Suppressor macrophage (primary cell): ENCODE measurements at regions not wholly inside any gene's neighbourhood (a gene's known extent, or its start where the extent isn't known, plus 50 kb on each side); places are given as distances from the start of the nearest gene placed in this dataset.
"Not testable (repeated sequence)": the region's sequence is repeated elsewhere in the genome, so short reads cannot be mapped to it uniquely, and the experiment has no call there.

Experiments used
- DNase-seq, 4 experiments: peaks; one replicate each; pipeline ENCODE4 v3.0.0-alpha.2; 2020 to 2022

DNA sequence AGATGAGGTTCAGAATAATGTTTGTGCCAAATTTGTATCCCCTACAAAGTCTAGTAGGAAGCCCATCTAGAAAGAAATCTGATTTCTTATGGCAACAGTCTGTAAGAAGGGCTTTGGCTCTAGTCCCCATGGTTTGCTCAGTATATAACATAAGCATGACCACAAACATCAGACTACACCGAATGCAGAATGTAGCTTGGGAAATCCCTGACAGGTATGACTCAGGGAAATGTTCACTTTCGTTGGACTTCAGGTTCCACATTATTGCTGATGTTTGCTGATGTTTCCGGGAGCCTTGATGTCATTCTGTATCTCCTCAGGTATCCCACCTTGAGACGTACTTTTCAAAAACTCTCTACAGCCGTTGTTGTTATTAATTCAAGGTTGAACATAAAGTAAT is 304.4 kb upstream of the TGFBR2 start:
- DNase-seq = no peak

DNA sequence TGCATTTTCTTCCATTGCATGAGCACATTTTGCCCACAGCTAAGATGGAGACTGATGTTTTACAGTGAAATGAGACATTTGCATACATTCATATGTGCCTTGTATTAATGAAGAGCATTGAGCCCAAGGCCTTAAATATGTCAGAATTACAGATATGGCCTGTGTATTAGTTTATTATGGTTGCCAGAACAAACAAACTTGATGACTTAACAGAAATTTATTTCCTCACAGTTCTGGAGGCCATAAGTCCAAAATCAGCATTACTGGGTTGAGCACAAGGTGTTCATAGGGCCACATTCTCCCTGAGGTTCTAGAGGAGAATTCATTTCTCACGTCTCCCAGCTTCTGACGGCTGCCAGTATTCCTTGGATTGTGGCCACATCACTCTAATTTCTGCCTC is 302.6 kb upstream of the TGFBR2 start:
- DNase-seq = no peak

DNA sequence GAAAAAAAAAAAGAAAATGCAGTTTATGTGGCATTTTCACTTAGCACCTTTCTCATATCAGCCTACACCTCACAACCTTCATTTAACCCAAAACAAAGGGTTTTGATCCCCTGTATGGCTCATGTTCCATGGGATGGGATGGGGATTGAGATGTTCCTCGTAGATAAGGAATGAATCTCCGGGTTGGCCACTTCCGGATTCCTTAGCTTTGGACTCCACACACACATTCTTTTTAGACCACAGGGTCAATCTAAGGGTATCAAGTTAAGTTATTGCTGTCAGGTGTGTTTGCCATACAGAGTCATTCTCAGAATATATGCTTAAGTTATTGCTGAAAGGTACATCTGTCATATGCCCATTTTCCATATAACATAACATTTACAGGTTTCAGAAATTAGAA is 301.4 kb upstream of the TGFBR2 start:
- no peak for DNase-seq

DNA sequence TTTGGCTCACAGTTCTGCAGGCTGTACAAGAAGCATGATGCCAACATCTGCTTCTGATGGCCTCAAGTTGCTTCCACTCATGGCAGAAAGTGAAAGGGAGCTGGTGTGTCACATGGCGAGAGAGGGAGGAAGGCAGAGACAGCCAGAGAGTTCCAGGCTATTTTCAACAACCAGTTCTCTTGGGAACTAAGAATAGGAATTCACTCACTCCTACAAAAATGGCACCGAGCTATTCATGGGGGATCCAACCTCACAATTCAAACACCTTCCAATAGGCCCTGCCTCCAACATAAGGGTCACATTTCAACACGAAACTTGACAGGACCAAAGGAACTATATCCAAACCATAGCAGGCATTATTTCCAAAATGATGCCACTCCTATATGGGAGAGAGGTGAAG is 299.5 kb upstream of the TGFBR2 start:
- no peak for DNase-seq

DNA sequence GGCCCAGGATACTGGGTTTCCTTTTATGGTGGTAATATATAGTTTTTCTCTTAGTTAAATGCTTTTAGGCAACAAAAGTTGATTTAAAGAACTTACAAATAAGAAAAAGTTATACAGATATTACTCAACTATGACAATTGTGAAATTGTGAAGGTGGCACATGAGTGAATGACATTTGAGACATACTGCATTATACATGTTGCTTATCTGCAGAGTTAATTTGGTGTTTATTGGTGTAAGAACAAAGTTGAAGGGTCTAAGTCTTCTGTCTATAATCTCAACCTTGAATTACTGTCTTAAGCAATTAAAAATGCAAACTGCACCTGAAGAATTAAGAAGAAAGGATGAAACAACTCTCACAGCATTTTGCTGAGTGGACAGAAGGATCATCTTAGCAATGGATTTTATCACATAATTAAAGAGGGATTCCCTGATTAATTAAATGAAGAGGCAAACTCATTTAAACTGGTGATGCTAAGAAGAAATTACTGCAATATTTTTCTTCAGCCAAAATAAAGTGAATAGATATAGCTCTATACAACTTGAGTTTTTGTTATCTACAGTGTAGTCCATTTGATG is 298.9 kb upstream of the TGFBR2 start:
- peak in 2 of 4 experiments; percentile 37 to 39 for DNase-seq

DNA sequence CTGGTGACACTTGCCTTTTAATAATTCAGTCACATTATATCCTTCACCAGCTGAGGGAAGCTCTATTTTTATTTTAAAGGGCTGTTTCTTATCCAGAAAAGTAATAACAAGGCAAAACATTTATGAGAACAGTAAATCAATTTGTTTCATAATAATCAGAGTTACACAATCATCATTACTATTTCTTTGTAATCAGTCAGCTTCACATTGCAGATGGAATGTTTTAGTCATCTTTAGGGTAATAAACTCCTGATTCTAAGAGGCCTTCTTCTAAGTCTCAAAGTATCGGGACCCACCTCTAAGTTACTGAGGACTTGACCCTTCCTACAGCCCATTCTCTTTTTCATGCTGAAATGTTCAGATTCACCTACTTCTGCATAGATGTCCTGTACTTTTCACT is 298.3 kb upstream of the TGFBR2 start:
- peak in 2 of 4 experiments; percentile 27 to 32 for DNase-seq

DNA sequence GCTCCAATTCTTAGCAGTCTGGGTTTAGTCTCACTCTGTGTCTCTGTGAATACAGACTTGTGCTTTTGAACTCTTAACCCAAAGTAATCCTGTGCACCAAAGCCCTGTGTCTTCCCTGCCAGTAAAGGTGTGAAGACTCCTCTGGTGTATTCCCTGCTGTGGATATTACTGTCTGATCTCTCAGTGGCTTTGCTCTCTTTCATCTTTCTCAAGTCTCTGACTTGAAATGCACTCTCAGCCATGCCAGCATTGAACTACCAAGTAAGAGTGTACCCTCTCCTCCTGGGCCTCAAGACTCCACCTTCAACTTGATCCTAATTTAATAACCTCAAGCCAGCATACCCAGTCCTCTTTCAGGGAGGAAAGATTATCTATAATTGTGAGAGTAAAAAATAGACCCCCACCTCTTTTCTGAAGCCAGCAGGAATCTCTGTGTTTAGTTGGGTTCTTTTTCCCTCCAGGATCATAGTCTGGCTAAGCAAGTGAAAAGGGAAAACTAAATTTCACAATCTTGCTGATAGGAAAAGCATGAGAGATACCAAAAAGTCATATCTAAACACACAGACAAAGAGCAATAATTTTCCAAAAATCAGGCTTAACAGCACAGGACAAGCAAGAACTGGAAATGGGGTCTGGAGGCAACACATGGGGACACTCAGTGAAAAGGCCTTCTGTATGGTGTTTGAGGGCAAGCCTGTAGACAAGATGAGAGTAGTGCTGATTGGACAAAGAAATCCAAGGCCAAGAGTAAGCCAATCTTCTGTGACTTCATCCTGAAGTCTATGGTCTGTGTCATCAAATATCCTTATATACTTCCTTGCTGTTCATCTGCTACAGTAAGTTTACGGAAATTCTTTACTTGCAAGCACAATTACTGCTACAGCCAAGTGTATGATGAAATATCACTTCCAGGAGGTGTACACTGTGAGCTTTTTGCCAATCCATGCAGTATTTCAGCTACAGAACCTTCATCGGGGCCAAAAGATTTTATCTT is 296.1 kb upstream of the TGFBR2 start:
- no peak for DNase-seq

DNA sequence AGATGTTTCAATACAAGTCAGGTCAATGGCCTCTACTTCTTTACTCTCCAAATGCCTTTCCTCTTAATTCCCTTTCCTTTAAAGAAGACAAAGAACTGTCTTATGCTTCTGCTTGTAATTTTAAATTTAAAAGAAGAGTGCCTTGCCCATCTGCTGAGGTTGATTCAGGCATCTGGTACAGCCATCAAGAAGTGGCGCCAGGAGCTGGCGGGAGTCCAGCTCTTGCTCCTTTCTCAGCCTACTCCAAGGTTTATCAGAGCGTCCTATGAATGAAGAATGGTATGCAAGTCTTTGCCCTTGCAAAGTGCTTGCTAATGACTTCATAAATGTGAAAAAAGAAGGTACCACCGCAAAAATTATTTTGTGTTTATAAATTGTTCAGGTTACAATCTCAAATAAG is 294.6 kb upstream of the TGFBR2 start:
- no peak for DNase-seq

DNA sequence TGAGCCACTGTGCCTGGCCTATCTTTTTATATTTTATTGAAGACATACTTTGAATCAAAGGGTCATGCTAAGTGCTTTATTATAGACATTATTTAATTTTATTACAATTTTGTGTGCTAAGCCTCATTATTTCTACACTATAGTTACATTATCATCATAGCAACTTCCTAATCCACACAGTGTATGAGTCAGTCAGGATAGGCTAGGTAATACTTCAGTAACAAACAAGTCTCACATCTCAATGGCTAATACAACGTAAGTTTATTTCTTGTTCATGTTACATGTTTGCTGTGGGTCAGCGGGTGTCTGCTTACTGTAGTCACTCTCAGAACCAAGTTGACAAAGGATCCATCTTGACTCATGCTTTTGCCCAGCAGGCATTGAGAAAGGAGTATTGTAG is 292.6 kb upstream of the TGFBR2 start:
- no peak for DNase-seq

DNA sequence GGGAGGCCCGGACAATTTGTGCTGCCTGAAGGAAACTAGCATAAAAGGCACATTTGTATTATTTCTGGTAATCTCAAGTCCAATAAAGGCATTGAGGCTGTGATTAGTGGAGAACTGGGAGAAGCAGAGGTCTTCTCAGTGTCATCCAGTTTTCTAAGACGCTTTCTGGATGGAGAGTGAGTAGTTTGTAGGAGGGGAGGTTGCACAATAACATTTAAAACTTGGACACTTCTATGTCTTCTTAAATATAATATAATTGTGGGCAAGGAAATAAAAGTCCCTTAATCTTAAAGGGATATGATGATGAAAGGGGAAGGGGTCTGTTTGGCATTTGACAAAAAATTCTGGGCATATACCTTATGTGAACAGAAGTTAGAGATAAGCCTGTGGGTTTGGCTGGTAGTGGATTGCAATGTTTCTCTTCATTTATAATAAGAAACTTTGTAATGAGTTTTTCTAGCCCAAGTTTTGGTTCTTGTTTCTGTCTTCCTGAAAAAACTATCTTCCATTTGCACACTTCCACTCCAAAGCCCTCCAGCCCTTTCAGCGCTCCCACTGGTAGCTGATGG is 291.6 kb upstream of the TGFBR2 start:
- peak in 1 of 4 experiments; percentile 19 for DNase-seq

DNA sequence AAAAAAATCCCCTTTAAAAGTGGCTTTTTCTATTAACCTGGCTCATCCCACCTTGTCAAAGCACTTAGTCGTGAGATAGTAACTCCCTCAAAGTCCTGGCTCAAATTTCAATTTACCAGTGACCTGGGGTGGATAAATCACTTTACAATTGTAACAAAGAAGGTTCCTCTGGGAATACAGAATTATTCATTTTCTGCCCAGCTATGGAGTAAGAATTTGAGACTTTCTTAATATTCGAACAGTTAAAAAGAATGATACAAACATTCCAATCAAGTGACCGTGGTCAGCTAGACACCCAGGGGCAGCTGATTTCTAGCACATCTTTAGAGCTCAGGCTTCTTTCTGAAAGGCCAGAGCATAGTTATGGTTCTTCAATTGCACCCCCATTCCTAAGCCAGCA is 291.0 kb upstream of the TGFBR2 start:
- no peak for DNase-seq

DNA sequence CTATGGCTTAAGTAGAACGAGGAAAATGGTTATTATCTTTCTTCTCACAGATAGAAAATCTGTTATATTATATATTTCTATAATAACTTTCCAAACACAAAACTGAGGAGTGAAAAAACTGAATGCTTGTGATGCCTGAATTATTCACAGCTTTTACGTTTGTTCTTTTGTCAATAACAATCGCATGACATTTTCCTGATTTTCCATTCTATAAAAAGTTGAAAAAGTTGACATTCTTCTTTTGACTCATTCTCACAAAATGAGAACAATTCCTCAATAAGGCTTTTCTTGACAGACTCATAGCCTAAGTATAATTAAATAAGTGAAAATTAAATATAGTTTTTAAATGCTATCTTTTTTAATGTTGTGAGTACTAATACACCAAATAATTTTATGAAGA is 288.8 kb upstream of the TGFBR2 start:
- no peak for DNase-seq

DNA sequence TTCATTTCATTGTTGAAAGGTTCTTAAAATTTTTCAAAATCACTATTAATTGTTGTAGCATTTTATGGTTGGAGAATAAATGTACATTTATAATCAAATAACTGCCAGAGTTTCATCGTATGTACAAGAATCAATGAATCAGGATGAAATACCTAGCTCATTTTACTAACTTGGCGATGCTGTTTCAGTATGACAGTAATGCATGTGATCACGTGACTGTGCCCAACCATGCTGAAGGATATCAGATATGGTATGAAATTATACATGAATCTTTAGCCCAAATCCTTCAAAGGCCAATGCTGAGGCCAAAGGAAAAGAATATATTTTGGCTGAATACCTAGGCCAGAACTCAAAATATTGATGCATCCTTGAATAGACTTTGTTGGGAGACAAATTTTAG is 288.3 kb upstream of the TGFBR2 start:
- DNase-seq = no peak

DNA sequence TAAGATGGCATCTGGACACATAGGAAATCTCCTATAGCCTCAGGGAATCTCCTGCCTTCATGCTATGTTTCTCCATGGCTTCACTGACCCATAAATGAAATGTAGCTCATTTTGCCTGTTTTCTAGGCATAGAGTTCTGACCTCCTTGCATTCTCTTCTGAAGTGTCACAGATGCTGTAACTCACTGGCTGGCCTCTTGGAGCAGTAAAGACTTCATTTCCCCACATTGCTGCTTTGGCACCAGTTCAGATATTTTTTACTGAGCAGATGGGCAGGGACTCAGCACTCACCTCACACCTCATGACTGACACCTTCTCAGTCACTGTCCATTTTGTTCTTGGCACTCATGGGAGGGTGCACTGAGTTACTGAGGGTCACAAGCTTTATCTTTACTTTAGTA is 286.7 kb upstream of the TGFBR2 start:
- peak; percentile 22 to 58 (median 38) for DNase-seq

DNA sequence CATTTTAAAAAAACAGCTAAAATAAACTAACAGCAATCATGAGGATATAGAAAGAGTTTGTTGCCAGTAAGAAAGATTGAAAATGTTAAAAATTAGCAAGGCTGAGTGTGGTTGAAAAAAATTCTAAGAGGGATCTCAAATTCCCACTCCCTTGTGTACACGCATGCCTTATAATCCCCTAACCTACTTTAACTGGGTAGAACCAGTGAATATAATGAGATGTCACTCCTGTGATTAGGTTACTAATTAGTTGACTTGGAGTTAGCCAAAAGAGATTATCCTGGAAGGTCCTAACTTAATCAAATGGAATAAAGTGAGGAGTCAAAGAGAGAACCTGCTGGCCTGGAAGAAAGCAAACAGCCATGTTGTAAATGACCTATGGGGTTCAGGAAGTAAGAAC is 286.0 kb upstream of the TGFBR2 start:
- DNase-seq = no peak

DNA sequence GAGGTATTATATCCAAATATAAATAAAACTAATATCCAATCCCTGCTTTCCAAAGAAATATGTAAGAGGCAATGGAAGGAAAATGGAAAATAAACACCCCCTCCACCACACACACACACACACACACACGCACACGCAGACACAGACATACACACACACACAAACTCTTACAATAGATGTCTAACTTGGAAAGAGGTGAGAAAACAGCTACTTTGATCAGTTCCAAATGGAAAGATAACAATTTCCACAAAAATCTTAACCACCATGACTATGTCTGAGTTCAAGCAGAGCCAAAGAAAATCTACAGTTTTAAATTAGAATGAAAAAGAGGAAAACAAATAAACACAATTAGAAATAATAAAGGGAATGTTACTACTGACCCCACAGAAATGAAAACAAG is 285.3 kb upstream of the TGFBR2 start:
- no peak for DNase-seq

DNA sequence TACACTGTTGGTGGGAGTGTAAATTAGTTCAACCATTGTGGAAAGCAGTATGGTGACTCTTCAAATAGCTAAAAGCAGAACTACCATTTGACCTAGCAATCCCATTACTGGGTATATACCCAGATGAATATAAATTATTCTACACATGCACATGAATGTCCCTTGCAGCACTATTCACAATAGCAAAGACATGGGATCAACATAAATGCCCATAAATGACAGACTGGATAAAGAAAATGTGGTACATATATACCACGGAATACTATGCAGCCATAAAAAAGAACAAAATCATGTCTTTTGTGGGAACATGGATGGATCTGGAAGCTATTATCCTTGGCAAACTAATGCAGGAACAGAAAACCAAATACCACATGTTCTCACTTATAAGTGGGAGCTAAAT is 282.8 kb upstream of the TGFBR2 start:
- not testable (repeated sequence) for DNase-seq

DNA sequence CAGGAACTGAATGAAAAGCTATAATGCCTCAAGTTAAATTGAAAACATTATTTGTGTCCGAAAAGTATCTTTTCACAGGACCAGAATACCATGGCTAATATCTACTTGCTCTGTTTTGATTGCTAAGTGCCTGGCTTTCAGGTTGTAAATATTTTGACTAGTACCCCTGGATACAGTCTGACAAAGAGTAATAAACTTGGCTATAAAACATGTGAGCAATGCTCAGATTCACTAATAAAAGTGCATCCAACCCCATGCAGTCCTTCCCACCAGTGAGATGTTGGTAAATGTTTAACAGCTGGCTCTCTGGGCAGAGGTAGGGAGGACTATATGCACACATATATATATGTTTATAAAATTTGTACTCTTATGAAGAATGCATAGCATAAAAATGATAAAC is 281.8 kb upstream of the TGFBR2 start:
- no peak for DNase-seq

DNA sequence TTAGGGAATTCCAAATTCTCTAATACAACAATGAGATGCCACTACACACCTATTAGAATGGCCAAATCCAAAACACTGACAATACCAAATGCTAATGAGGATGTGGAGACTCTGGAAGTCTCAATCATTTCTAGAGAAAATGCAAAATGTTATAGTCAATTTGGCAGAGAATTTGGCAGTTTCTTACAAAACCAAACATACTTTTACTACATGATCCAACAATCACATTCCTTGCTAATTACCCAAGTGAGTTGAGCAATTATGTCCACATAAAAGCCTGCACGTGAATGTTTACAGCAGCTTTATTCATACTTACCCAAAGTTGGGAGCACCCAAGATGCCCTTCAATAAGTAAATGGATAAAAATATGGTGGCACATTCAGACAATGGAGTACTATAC is 278.4 kb upstream of the TGFBR2 start:
- DNase-seq = not testable (repeated sequence)

DNA sequence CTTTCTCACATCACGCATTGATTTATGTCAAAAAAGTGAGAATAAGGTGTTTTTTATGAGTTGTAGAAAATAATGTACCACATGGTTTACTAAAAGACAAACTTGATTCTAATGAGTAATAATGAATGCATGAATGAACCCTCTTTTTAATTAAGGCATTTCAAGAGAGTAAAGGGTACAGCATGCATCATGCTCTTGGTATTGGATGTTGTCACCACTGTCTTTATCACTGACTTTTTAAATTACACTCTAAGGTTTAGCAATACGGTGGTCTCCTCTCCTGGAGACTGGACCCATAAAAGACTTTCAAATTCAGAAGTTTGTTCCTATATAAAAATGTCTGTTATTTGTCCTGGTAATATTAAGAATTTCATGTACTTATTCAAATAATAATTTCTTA is 277.5 kb upstream of the TGFBR2 start:
- not testable (repeated sequence) for DNase-seq

DNA sequence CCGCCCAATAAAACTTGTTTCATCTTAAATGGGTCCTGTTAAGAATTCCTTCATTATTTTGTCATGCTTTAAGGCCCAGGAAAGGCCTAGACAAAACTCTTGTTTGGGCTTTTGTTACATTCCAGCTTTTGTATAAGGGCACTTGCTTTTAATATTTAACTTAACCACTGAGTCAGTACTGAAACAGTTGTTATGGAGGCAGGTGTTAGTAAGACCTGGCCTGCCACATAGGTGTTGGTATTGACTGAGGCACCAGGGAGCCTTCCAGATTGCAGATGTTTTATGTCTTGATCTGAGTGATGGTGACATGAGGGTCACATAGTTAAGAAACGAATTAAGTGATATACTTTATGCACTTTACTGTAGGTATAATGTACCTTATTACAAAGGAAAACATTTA is 274.9 kb upstream of the TGFBR2 start:
- no peak for DNase-seq

DNA sequence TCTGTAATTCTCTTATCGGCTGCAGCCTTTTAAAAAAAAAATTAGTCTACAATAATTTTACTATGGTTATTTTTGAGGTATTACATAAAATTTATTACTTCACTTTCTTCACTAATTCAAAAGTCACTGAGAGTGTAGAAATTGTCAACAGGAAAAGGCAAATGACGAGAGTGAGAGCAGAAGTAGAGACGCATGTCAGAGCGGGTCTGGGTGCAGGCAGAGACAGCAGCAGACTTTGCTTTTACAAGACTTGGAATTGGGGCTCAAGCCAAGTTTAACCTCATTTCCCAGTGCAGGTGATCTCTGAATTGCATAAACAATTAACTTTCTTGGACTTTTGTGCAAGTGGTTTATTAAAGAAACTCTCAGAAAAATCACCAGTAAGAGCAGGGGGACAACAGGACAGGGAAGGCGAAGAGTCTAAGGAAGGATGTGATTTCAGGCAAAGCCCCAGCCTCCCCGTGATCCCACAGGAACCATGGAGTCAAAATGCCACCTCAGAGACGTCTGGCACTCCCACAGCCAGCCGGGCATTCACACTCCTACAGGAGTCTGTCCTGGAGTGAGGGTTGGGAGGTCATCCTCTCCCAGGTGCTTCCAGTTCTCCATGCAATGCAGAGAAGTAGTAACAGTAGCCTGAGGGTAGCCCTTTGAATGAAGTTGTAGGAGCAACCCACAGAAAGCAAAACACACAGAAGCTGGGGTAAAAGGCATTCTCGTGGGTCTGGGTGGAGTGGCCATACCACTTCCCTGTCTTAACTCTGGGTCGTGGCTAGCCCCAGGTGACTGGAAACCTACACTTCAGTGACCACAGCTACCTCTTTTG is 274.0 kb upstream of the TGFBR2 start:
- DNase-seq = peak in 3 of 4 experiments; percentile 6 to 55 (median 36)

DNA sequence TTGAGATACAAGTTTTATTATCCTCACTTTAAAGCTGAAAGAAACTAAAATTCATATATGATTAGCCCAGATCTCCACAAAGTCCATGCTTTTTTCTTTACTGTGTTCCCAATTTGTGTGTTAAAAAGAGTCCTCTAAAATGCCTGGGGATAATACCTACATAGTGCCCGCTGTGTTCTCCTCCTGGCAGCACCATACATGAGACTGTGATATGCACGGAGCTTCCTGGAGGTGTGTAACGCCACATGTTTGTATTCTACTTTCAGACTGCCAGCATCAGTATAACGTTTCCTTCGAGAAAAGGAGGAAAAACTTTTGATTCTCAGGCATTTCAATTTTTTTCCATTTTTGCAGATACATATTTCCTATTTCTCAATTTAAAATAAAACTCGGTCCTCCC is 273.3 kb upstream of the TGFBR2 start:
- no peak for DNase-seq
